Putamen (tissue), 1 donor: ENCODE measurements at regions not wholly inside any gene's neighbourhood (a gene's known extent, or its start where the extent isn't known, plus 50 kb on each side); places are given as distances from the start of the nearest gene placed in this dataset.

Source experiments
- DNase-seq: peaks from one replicate; pipeline ENCODE4 v3.0.0-alpha.2; 2016; ENCODE audit warnings: low spot score

DNA sequence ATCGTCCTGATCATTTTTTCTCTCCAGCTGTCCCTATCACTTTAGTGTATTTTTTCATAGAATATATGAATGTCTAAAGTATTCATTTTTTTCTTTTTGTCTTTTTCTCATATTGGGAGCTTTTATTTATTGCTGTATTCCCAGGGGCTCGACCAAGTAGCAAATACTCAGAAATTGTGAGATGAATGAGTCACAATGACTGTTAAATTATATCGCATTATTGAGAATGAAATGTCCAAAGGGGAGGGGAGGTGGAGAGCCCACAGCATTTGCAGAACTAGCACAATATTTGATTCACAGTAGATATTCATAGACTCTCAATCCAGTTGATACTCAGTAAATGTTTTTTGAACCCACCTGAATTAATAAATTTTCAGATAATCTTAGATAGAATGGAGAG lies 543.6 kb upstream of the FAM241A start:
- DNase-seq, result no peak

GRCh38 chr4:111602848-111603247 lies 542.4 kb upstream of the FAM241A start:
- DNase-seq, result no peak

GRCh38 chr4:111605111-111605510 lies 540.1 kb upstream of the FAM241A start:
- DNase-seq, result no peak

- DNase-seq, result no peak
Observed at GRCh38 chr4:111610681-111611080, 534.6 kb upstream of the FAM241A start.

DNA sequence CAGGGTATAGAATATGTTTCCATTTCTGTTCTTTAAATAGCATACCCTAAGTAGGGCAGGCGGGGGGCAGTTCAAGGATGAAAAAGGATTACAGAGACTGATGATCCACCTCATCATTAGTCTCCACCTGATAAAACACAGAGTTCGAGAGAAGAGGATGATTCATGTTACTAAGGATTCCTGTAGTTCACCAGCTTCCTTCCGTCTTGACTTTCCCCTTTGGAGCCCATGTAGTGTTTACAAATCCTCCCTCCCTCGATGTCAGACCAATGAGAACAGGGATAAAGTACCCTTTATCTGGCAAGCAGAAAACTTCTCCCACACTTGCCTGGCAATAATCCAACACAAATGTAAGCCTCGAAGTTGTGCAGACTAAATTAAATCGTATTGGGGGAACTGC lies 526.3 kb upstream of the FAM241A start:
- DNase-seq, result no peak

GRCh38 chr4:111628437-111628836 lies 516.8 kb upstream of the FAM241A start:
- no peak for DNase-seq

DNA sequence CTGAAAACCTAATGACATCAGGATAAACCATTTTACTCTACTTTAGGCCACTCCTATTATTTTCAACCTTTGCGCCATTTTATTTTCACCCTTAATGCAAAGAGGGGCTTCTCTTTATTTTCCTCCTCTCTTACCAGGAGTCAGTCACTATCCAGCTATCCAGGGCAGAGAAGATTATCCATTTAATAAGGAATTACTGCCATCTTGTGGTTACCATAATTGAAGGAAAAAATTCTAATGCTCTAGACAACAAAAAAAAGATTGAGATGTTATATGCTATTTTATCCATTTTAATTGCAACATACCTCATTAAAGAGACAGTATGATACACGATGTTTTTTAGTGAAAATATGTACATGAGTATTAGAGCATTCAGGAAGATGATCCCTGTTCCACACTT lies 514.5 kb upstream of the FAM241A start:
- DNase-seq, result no peak

- no peak for DNase-seq
Observed at GRCh38 chr4:111631215-111631999, 513.8 kb upstream of the FAM241A start.

- DNase-seq, result no peak
Observed at GRCh38 chr4:111632641-111633151, 512.6 kb upstream of the FAM241A start.

DNA sequence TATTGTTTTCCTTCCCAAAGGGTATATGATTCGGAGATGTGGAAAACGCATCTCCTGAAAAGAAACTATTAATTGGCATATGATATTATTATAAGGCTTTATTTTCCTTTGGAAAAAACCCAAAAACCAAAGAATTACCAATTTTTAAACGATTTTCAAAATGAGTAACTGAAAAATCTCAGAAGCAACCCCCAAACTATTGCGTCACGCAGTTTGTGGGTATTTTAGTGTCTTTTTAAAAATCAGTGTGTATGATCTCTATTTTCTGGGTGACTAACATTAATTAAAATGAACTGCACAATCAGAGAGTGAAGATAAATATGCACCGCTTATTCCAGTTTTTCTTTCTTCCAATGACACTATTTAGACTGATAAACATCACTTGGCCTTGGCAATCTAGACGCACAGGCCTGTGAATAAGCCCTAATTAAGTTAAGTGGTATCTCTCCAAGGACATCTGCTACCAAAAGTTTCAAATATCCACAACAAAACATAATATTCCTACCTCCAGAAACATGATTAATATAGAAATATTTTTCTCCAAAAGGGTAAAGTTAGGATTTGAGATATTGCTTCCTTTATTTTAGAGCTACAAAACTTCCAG lies 511.5 kb upstream of the FAM241A start:
- DNase-seq, result no peak

- no peak for DNase-seq
Observed at GRCh38 chr4:111635646-111636045, 509.6 kb upstream of the FAM241A start.

- no peak for DNase-seq
Observed at GRCh38 chr4:111636961-111637585, 508.2 kb upstream of the FAM241A start.

DNA sequence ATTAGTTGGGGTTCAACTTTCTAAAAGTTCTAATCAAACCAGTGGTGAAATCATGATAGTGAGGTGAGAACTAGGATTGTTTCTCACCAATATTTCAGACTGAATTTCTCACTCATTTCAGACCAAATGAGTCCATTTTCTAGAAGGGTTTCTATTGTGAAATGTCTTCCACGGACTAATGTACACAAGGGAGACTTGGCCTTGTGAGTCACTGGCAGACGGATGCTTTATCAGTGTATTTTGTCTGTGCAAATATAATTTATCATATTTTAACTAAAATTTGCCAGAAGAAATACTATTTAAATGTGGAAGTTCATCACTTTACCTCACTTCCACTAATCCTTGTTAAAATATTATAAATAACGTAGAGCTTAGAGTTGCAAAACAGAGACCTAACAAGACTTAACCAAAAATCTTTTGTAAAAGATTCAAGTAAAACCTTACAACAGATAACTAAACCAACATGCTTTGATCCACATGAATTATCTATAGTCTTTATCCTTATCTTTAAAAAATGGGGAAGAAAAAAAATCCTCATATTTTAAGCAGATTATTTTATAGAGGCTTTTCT lies 506.0 kb upstream of the FAM241A start:
- no peak for DNase-seq

DNA sequence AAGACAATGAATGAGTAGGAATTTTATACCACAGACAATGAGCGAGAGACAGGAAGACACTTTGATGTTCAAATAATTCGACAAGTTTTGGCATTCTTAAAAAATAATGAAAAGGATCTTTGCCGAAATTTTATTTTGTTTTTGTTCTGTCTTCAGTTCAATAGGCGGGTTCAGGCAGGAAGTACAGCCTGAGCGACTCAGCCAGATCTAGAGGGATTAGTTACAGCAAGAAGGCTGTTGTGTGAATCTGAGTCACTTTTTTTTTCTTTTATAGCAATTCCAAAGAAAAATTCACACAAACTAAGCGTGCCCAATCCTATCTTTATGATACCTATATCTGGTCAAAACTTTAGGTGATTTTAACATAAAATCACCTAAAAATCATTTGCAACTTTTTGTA lies 505.4 kb upstream of the FAM241A start:
- no peak for DNase-seq

DNA sequence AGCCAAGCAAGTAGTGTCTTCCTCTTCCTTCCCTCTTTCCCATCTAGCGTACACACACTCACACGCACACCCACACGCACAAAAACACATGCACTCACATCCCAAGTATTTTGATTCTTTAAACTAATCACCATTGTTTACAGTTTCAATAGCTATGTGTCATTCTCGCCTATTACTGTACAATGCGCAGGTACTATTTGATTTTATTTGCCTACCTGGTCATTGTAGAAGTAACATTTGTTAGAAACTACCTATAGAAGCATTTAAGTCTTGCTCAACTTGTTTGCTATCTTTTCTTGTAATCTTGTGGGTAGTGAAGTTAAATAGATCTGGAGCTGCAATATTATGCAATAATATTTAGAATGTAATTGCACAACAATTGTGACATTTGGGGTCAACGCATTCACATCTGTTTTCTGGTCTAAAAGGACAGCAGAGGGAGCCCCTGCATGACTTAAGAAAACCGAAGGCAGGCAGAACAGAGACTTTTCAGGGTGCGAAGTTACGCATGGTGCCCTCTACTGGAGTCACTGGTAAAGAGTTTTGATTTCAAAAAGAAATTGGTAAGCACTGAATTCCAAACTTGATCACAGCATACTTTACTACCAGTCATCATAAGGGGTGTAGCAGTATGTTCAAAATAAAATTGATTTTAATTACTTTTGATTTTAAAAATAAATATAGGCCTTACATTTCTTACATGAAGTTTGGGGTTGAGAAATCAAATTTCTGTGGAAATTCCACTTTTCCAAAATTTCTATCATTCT lies 503.3 kb upstream of the FAM241A start:
- DNase-seq, result peak; percentile 80

DNA sequence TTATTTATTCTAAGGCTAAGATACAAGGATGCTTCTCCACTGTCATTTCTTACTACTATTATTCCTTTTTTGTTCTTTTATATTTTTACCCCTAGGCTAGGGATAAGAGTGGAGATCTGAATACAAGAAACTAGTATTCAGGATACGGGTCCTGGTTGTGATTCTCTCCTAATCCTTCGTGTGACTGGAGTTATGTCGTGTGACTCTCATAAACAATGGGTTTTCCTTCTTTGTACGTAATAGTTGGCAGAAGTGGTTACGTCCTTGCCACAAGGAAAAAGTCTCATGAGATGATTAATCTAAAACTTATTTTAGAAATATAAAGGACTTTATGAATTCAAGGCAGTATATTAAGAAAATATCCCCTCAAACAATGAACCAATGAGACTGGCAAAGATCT lies 497.2 kb upstream of the FAM241A start:
- no peak for DNase-seq

- no peak for DNase-seq
Observed at GRCh38 chr4:111649308-111649707, 495.9 kb upstream of the FAM241A start.

GRCh38 chr4:111650146-111650545 lies 495.1 kb upstream of the FAM241A start:
- DNase-seq, result no peak

GRCh38 chr4:111650674-111651086 lies 494.6 kb upstream of the FAM241A start:
- no peak for DNase-seq

GRCh38 chr4:111652236-111652635 lies 493.0 kb upstream of the FAM241A start:
- DNase-seq, result no peak

- no peak for DNase-seq
Observed at GRCh38 chr4:111652986-111653385, 492.3 kb upstream of the FAM241A start.

GRCh38 chr4:111662496-111662895 lies 482.8 kb upstream of the FAM241A start:
- no peak for DNase-seq
